GM12878 (cell line): ENCODE measurements at regions not wholly inside any gene's neighbourhood (a gene's known extent, or its start where the extent isn't known, plus 50 kb on each side); places are given as distances from the start of the nearest gene placed in this dataset.

Experiments used
- ATAC-seq: fragments of 200-7000 bp; cut with Tn5 transposase; 3 replicates; pipeline ENCODE4 v1.9.1; 2020; ENCODE audit warnings: mild to moderate bottlenecking, moderate library complexity
- BruUV-seq: library from RNA; stranded (reverse); fragments of 400-500 nt; replicated peaks from 2 replicates; lab custom pipeline; 2021; lab: Mats Ljungman, UMichigan
- CTCF ChIA-PET: fragments of 300-600 bp; sonication (Branson Sonifier 250); formaldehyde crosslinking; extraction: SDS; loops from one replicate; lab custom pipeline; 2021; ENCODE audit warnings: inconsistent platforms; lab: Yijun Ruan, JAX
- POLR2A ChIA-PET: fragments of 350-600 bp; formaldehyde crosslinking; extraction: SDS; loops from one replicate; lab custom pipeline; 2021; ENCODE audit warnings: inconsistent platforms; lab: Charles Lee
- RAD21 ChIA-PET: fragments of 300-600 bp; sonication (Branson Sonifier 250); formaldehyde crosslinking; loops from one replicate; lab custom pipeline; 2023; ENCODE audit warnings: antibody characterized with exemption; ENCODE audit not compliant: unreplicated experiment; lab: Charles Lee
- SMC1A ChIA-PET: fragments of 300-600 bp; sonication (Branson Sonifier 250); formaldehyde crosslinking; loops from one replicate; lab custom pipeline; 2023; ENCODE audit not compliant: unreplicated experiment, uncharacterized antibody; lab: Charles Lee
- DNase-seq: peaks from one replicate; pipeline ENCODE4 v3.0.0-alpha.2; 2011; ENCODE audit warnings: low read depth, low spot score
- FAIRE-seq: peaks from 3 replicates; lab custom pipeline; 2011; peaks lifted over from hg19 to GRCh38; lab: Jason Lieb, UNC
- H2AFZ ChIP-seq: 2 replicates; pipeline ENCODE4 v1.6.0; 2011; ENCODE audit warnings: low read depth, low read length, control low read depth; ENCODE audit not compliant: control insufficient read depth
- H3K27ac ChIP-seq: 2 replicates; pipeline ENCODE4 v1.5.1; 2011; ENCODE audit warnings: control low read depth; ENCODE audit not compliant: control insufficient read depth, insufficient read depth
- H3K27me3 ChIP-seq, 2 experiments: replicated peaks in 1 of 2; 2 replicates each; pipeline versions ENCODE4 v1.6.0 to v1.6.1; 2011; ENCODE audit warnings: low read length in 1 of 2; ENCODE audit not compliant: control insufficient read depth in 2 of 2, insufficient read depth in 2 of 2
- H3K36me3 ChIP-seq, 2 experiments: 2 replicates each; pipeline ENCODE4 v1.5.1; 2011; ENCODE audit warnings: low read length in 1 of 2; ENCODE audit not compliant: control insufficient read depth in 2 of 2, insufficient read depth in 2 of 2
- H3K4me1 ChIP-seq: 2 replicates; pipeline ENCODE4 v1.6.1; 2011; ENCODE audit warnings: mild to moderate bottlenecking, low read length, moderate library complexity, mixed read lengths; ENCODE audit not compliant: control insufficient read depth, insufficient read depth
- H3K4me2 ChIP-seq: 2 replicates; pipeline ENCODE4 v1.6.0; 2011; ENCODE audit warnings: control low read depth; ENCODE audit not compliant: control insufficient read depth, insufficient read depth
- H3K4me3 ChIP-seq: fragments of 200-600 bp; sonication (generic); 2 replicates; pipeline ENCODE4 v1.5.1; 2016
- H3K79me2 ChIP-seq: 2 replicates; pipeline ENCODE4 v1.6.0; 2011; ENCODE audit warnings: low read length; ENCODE audit not compliant: control insufficient read depth, insufficient read depth
- H3K9ac ChIP-seq: 2 replicates; pipeline ENCODE4 v1.8.0; 2011; ENCODE audit warnings: low read length, control low read depth, mixed read lengths; ENCODE audit not compliant: control insufficient read depth, insufficient read depth
- H3K9me3 ChIP-seq: replicated peaks from 3 replicates; pipeline ENCODE4 v1.5.1; 2011; ENCODE audit warnings: mild to moderate bottlenecking, low read length; ENCODE audit not compliant: control insufficient read depth, insufficient read depth
- H4K20me1 ChIP-seq: 2 replicates; pipeline ENCODE4 v1.6.0; 2011; ENCODE audit not compliant: control insufficient read depth, insufficient read depth
- BACH1 ChIP-seq: fragments of 450-650 bp; IDR thresholded peaks from 2 replicates; pipeline ENCODE4 v1.6.1; 2017; ENCODE audit warnings: mild to moderate bottlenecking, borderline replicate concordance
- CBX3 ChIP-seq: fragments of 200-600 bp; sonication (generic); IDR thresholded peaks from 2 replicates; pipeline ENCODE4 v1.6.1; 2016; ENCODE audit warnings: low read depth, borderline replicate concordance
- CUX1 ChIP-seq: IDR thresholded peaks from 2 replicates; pipeline ENCODE4 v1.6.1; 2012; ENCODE audit warnings: improper control_type of control experiment, low read depth, low read length; ENCODE audit not compliant: insufficient replicate concordance
- ESRRA ChIP-seq: IDR thresholded peaks from 2 replicates; pipeline ENCODE4 v1.6.1; 2012; ENCODE audit warnings: mild to moderate bottlenecking, low read length, improper control_type of control experiment
- MTA2 ChIP-seq: fragments of 450-650 bp; IDR thresholded peaks from 2 replicates; pipeline ENCODE4 v1.6.1; 2016; ENCODE audit warnings: low read depth, mild to moderate bottlenecking, moderate library complexity
- NR2F1 ChIP-seq: fragments of 450-650 bp; conservative IDR thresholded peaks from 2 replicates; pipeline ENCODE4 v1.6.1; 2017; ENCODE audit warnings: mild to moderate bottlenecking
- NRF1 ChIP-seq: conservative IDR thresholded peaks from 2 replicates; pipeline ENCODE4 v1.6.1; 2011; ENCODE audit warnings: mild to moderate bottlenecking, low read depth, low read length, improper control_type of control experiment
- RUNX3 ChIP-seq: IDR thresholded peaks from 2 replicates; pipeline ENCODE4 v1.6.1; 2012; ENCODE audit warnings: low read length, inconsistent platforms
- TCF3 ChIP-seq: IDR thresholded peaks from 2 replicates; pipeline ENCODE4 v1.6.1; 2012; ENCODE audit warnings: low read depth, mild to moderate bottlenecking, low read length, borderline replicate concordance; ENCODE audit not compliant: insufficient read depth
- WGBS: methylation state at CpG from one replicate; pipeline ENCODE4 v1.1.6; 2016; ENCODE audit warnings: low lambda C conversion rate; ENCODE audit not compliant: insufficient replicate concordance, insufficient coverage; ENCODE audit errors: missing lambda C conversion rate; 5-methylcytosine and 5-hydroxymethylcytosine counted together
- in situ Hi-C: fragments of 300-500 bp; cut with MboI; formaldehyde crosslinking; loops from 9 replicates; pipeline ENCODE4 v1.14.3; 2018; ENCODE audit warnings: mixed read lengths
- intact Hi-C: fragments of 100-400 bp; cut with micrococcal nuclease; formaldehyde crosslinking; loops from one replicate; pipeline ENCODE4 v1.14.2; 2022; ENCODE audit not compliant: unreplicated experiment
- TF ChIP-seq, protein P1 (sequence below): fragments of 450-650 bp; formaldehyde crosslinking; IDR thresholded peaks from 2 replicates; pipeline ENCODE4 v1.4.0; 2020; ENCODE audit warnings: mild to moderate bottlenecking, moderate library complexity

DNA sequence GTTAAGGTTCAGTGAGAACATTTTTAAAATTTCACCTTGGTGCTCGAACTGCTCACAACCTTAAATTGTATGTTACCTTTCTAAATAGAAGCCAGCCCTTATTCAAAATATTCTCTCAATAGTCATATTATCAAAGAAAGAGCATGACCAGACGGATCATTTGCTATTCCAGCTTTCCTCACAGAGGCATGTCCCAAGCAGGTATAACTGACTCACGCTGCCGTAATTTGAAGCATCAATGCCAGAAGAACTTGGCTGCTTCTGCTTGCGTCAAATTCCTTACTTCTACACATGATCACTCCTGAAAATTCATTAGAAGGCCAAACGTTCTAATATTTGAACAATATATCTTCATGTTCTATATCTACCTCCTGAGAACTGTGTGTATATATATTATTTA, 69.5 kb upstream of the VGLL4 start (continued):
- TF ChIP-seq TCF3, result no peak
- no peak for TF ChIP-seq NR2F1
- TF ChIP-seq RUNX3, result no peak
- TF ChIP-seq, all 136 proteins: peak for 0

DNA sequence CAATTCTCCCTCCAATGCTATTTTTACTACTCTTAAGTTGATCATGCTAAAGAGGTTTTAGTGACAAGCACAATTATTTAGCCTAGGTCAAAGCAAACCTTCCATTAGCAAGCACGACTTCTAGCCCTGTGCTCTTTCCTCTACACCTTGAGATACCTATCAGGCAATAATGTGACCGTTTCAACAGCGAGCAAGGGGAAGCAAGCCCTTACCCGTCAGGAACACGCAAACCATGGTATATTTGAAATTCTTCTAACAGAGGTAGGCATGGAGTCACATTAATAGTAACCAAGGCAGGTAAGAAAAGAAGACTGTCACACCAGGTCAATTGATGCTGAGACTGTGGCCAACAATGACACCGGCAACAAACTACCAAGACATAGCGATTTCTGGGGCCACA, 68.9 kb upstream of the VGLL4 start:
- ATAC-seq (no peak), FAIRE-seq (no peak), DNase-seq (no peak)
- no peaks in the 10 kb centered on the region for H3K79me2 ChIP-seq
- TF ChIP-seq CUX1 (no peak), NRF1 (no peak), BACH1 (no peak), CBX3 (no peak), MTA2 (no peak), ESRRA (no peak)
- TF ChIP-seq, protein P1, sequence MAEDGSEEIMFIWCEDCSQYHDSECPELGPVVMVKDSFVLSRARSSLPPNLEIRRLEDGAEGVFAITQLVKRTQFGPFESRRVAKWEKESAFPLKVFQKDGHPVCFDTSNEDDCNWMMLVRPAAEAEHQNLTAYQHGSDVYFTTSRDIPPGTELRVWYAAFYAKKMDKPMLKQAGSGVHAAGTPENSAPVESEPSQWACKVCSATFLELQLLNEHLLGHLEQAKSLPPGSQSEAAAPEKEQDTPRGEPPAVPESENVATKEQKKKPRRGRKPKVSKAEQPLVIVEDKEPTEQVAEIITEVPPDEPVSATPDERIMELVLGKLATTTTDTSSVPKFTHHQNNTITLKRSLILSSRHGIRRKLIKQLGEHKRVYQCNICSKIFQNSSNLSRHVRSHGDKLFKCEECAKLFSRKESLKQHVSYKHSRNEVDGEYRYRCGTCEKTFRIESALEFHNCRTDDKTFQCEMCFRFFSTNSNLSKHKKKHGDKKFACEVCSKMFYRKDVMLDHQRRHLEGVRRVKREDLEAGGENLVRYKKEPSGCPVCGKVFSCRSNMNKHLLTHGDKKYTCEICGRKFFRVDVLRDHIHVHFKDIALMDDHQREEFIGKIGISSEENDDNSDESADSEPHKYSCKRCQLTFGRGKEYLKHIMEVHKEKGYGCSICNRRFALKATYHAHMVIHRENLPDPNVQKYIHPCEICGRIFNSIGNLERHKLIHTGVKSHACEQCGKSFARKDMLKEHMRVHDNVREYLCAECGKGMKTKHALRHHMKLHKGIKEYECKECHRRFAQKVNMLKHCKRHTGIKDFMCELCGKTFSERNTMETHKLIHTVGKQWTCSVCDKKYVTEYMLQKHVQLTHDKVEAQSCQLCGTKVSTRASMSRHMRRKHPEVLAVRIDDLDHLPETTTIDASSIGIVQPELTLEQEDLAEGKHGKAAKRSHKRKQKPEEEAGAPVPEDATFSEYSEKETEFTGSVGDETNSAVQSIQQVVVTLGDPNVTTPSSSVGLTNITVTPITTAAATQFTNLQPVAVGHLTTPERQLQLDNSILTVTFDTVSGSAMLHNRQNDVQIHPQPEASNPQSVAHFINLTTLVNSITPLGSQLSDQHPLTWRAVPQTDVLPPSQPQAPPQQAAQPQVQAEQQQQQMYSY (CRISPR knock-in tag), result no peak
- WGBS, result 94% methylated on average over 7 of the region's 7 CpGs
- CTCF ChIA-PET, result no interaction called here
- H3K27ac ChIP-seq, result no peak overlapping the region
- peaks cover 1% of the 10 kb centered on the region; the same call in 1 of the 3 replicates for H3K9me3 ChIP-seq
- no peak overlapping the region for H3K4me2 ChIP-seq
- no peak overlapping the region for H2AFZ ChIP-seq
- RAD21 ChIA-PET, result no interaction called here
- in situ Hi-C loops (no loop called here), intact Hi-C loops (no loop called here)
- no peaks in the 10 kb centered on the region for H3K4me1 ChIP-seq
- POLR2A ChIA-PET, result no interaction called here
- SMC1A ChIA-PET, result no interaction called here
- H3K9ac ChIP-seq, result no peak overlapping the region
- no peaks in the 10 kb centered on the region for H3K27me3 ChIP-seq
- no TSS peak for BruUV-seq
- H3K36me3 ChIP-seq, result no peaks in the 10 kb centered on the region
- H4K20me1 ChIP-seq, result no peaks in the 10 kb centered on the region
- H3K4me3 ChIP-seq, result no peak overlapping the region
